ENCODE measurements at regions not wholly inside any gene's neighbourhood (a gene's known extent, or its start where the extent isn't known, plus 50 kb on each side); places are given as distances from the start of the nearest gene placed in this dataset.

DNA sequence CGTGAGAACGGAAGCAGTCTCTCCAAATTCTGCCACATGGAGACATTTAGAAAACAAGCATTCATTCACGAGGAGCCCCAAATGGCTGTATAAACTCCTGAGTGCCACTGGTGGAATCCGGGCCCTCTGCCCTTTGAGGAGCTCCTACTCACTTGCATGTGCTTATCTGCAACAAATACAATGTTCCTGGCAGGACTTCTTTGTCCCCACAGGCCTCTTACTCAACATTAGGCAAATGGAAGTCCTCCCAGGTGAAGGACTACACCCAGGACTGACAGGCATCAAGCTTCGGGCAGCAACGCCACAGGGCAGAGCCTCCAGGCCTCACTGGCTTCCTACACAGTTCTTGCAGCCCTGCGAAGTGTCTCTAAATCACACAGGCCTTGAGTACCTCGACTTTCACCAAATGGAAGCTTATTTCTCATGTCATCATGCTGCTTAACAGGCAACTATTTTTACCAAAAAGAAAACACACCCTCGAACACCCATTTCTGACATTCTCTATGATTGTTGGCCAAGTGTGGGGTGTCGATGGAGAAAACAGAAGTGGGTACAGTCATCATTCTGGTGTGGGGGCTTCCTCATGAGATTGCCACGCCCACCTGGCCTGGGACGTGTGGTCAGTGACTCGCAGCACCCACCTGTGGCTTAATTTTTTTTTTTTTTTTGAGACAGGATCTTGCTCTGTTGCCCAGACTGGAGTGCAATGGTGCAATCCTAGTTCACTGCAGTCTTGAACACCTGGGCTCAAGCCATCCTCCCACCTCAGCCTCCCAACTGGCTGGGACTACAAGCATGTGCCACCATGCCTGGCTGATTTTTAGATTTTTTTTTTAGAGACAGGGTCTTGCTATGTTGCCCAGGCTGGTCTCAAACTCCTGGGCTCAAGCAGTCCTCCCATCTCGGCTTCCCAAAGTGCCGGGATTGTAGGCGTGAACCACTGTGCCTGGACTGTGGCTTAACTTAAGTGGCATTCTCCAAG is 186.8 kb upstream of the GLI2 start:
- Histone ChIP-seq H3K18ac (ENCODE audit: low read length) (no peak overlapping the region), H2BK12ac (ENCODE audit: low read length) (no peak overlapping the region), H4K8ac (ENCODE audit: low read depth, low read length) (no peak overlapping the region), H3K9me3 (replicated peaks in 1 of 2; ENCODE audit: control insufficient read depth in 2 of 2, insufficient read depth in 1 of 2, low read depth in 1 of 2, low read length in 2 of 2) (no peaks in the 10 kb centered on the region), H2BK120ac (ENCODE audit: low read depth, low read length) (no peak overlapping the region), H3K36me3 (replicated peaks in 1 of 2; ENCODE audit: control insufficient read depth in 2 of 2, insufficient read depth in 2 of 2, low read length in 2 of 2) (no peaks in the 10 kb centered on the region), H3K4me1 (ENCODE audit: control insufficient read depth in 2 of 2, insufficient read depth in 1 of 2, low read depth in 1 of 2, low read length in 2 of 2) (peaks cover 0 to 5% of the 10 kb centered on the region in 2 donors), H3K4ac (ENCODE audit: low read length) (no peak overlapping the region), H3K27ac (replicated peaks; ENCODE audit: low read length) (no peak overlapping the region), H3K4me2 (ENCODE audit: insufficient read depth, low read length, poor library complexity, severe bottlenecking) (no peak overlapping the region), H2AFZ (ENCODE audit: low read length) (no peak overlapping the region), H2BK5ac (ENCODE audit: low read length) (no peak overlapping the region), H4K91ac (ENCODE audit: low read depth, low read length, poor library complexity) (no peak overlapping the region), H3K79me1 (ENCODE audit: low read depth, low read length) (no peaks in the 10 kb centered on the region), H3K23ac (ENCODE audit: low read depth, low read length, poor library complexity) (no peak overlapping the region), H2BK15ac (ENCODE audit: low read length) (no peak overlapping the region), H3K4me3 (ENCODE audit: low read length in 2 of 2) (no peak overlapping the region), H3K9ac (ENCODE audit: low read depth, low read length, poor library complexity) (no peak overlapping the region), H2AK5ac (ENCODE audit: low read depth, low read length) (no peak overlapping the region), H3K14ac (ENCODE audit: low read length) (no peak overlapping the region), H3K27me3 (ENCODE audit: control insufficient read depth in 3 of 3, insufficient read depth in 3 of 3, low read depth in 1 of 3, low read length in 3 of 3) (peaks cover 0 to 43% (median 13%) of the 10 kb centered on the region in 3 experiments)
- DNase-seq (ENCODE audit: low spot score) = no peak
- no CpG with 5 or more reads among the region's 16 CpGs for WGBS, 2 donors (ENCODE audit: extremely low coverage in 2 of 2, insufficient read length in 2 of 2, insufficient replicate concordance in 1 of 2)

DNA sequence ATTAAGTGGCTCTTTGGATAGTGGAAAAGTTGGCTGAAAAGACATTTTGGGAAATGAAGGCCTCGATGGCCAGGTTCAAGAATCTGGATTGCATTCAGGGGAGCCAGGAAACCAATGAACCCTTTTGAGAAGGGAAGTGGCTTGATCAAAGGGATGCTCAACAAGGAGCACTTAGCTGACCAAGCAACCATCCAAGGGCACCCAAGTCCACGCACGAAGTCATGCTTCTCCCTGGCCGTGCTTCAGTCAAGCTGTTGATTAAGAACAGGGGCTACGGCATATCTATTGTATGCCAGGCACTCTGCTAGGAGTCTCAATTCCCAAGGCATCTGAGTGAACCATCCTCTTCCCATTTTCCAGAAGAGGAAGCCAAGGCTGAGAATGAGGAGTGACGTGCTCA is 185.8 kb upstream of the GLI2 start:
- no peak overlapping the region for H2BK5ac ChIP-seq (ENCODE audit: low read length)
- H3K4ac ChIP-seq (ENCODE audit: low read length) = no peak overlapping the region
- H2BK12ac ChIP-seq (ENCODE audit: low read length) = no peak overlapping the region
- H3K27ac ChIP-seq (replicated peaks; ENCODE audit: low read length) = no peak overlapping the region
- no peak overlapping the region for H2BK120ac ChIP-seq (ENCODE audit: low read depth, low read length)
- peak overlapping the region; percentile 4 for H4K8ac ChIP-seq (ENCODE audit: low read depth, low read length)
- no peak overlapping the region for H2AK5ac ChIP-seq (ENCODE audit: low read depth, low read length)
- peaks cover 0 to 5% of the 10 kb centered on the region in 2 donors for H3K4me1 ChIP-seq (ENCODE audit: control insufficient read depth in 2 of 2, insufficient read depth in 1 of 2, low read depth in 1 of 2, low read length in 2 of 2)
- H4K91ac ChIP-seq (ENCODE audit: low read depth, low read length, poor library complexity) = no peak overlapping the region
- H3K36me3 ChIP-seq (replicated peaks in 1 of 2; ENCODE audit: control insufficient read depth in 2 of 2, insufficient read depth in 2 of 2, low read length in 2 of 2) = no peaks in the 10 kb centered on the region
- no peaks in the 10 kb centered on the region for H3K9me3 ChIP-seq (replicated peaks in 1 of 2; ENCODE audit: control insufficient read depth in 2 of 2, insufficient read depth in 1 of 2, low read depth in 1 of 2, low read length in 2 of 2)
- no peak for DNase-seq (ENCODE audit: low spot score)
- H3K9ac ChIP-seq (ENCODE audit: low read depth, low read length, poor library complexity) = no peak overlapping the region
- H3K4me3 ChIP-seq (ENCODE audit: low read length in 2 of 2) = no peak overlapping the region
- H2AFZ ChIP-seq (ENCODE audit: low read length) = no peak overlapping the region
- H3K4me2 ChIP-seq (ENCODE audit: insufficient read depth, low read length, poor library complexity, severe bottlenecking) = no peak overlapping the region
- H3K14ac ChIP-seq (ENCODE audit: low read length) = no peak overlapping the region
- H3K79me1 ChIP-seq (ENCODE audit: low read depth, low read length) = no peaks in the 10 kb centered on the region
- H2BK15ac ChIP-seq (ENCODE audit: low read length) = no peak overlapping the region
- H3K23ac ChIP-seq (ENCODE audit: low read depth, low read length, poor library complexity) = no peak overlapping the region
- H3K18ac ChIP-seq (ENCODE audit: low read length) = no peak overlapping the region
- no CpG with 5 or more reads among the region's 6 CpGs for WGBS, 2 donors (ENCODE audit: extremely low coverage in 2 of 2, insufficient read length in 2 of 2, insufficient replicate concordance in 1 of 2)
- peaks cover 0 to 35% (median 13%) of the 10 kb centered on the region in 3 experiments for H3K27me3 ChIP-seq (ENCODE audit: control insufficient read depth in 3 of 3, insufficient read depth in 3 of 3, low read depth in 1 of 3, low read length in 3 of 3)

DNA sequence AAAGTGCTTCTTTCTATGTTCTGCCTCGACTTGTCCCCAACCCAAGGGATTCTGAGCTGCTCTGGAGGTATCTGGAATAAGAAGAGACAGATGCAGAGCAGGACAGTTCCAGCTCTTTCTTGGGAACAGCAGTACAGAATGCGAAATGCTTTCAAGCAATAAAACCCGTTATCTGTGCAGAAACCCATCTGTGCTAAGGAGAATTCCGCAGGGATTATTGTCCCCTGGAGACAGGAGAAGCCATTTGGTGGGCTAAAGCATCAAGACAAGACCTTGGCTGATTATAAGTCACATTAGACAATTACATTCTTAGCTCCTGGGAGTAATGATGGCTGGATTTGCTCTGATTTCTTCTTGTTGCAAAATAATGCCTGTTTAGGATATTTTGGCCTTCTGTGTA is 185.4 kb upstream of the GLI2 start:
- Histone ChIP-seq H3K27ac (replicated peaks; ENCODE audit: low read length) (no peak overlapping the region), H3K18ac (ENCODE audit: low read length) (no peak overlapping the region), H2AK5ac (ENCODE audit: low read depth, low read length) (no peak overlapping the region), H3K9me3 (replicated peaks in 1 of 2; ENCODE audit: control insufficient read depth in 2 of 2, insufficient read depth in 1 of 2, low read depth in 1 of 2, low read length in 2 of 2) (no peaks in the 10 kb centered on the region), H3K4ac (ENCODE audit: low read length) (no peak overlapping the region), H3K4me1 (ENCODE audit: control insufficient read depth in 2 of 2, insufficient read depth in 1 of 2, low read depth in 1 of 2, low read length in 2 of 2) (peaks cover 0 to 5% of the 10 kb centered on the region in 2 donors), H3K23ac (ENCODE audit: low read depth, low read length, poor library complexity) (no peak overlapping the region), H2BK15ac (ENCODE audit: low read length) (no peak overlapping the region), H3K79me1 (ENCODE audit: low read depth, low read length) (no peaks in the 10 kb centered on the region), H3K27me3 (ENCODE audit: control insufficient read depth in 3 of 3, insufficient read depth in 3 of 3, low read depth in 1 of 3, low read length in 3 of 3) (peaks cover 0 to 35% (median 13%) of the 10 kb centered on the region in 3 experiments), H4K91ac (ENCODE audit: low read depth, low read length, poor library complexity) (no peak overlapping the region), H2BK12ac (ENCODE audit: low read length) (no peak overlapping the region), H4K8ac (ENCODE audit: low read depth, low read length) (peak overlapping the region; percentile 4), H2BK5ac (ENCODE audit: low read length) (no peak overlapping the region), H3K9ac (ENCODE audit: low read depth, low read length, poor library complexity) (no peak overlapping the region), H3K4me2 (ENCODE audit: insufficient read depth, low read length, poor library complexity, severe bottlenecking) (no peak overlapping the region), H2AFZ (ENCODE audit: low read length) (no peak overlapping the region), H3K36me3 (replicated peaks in 1 of 2; ENCODE audit: control insufficient read depth in 2 of 2, insufficient read depth in 2 of 2, low read length in 2 of 2) (no peaks in the 10 kb centered on the region), H2BK120ac (ENCODE audit: low read depth, low read length) (no peak overlapping the region), H3K4me3 (ENCODE audit: low read length in 2 of 2) (no peak overlapping the region), H3K14ac (ENCODE audit: low read length) (no peak overlapping the region)
- no CpG with 5 or more reads among the region's 4 CpGs for whole genome bisulfite sequencing, 2 donors (ENCODE audit: extremely low coverage in 2 of 2, insufficient read length in 2 of 2, insufficient replicate concordance in 1 of 2)
- no peak for DNase-seq (ENCODE audit: low spot score)

DNA sequence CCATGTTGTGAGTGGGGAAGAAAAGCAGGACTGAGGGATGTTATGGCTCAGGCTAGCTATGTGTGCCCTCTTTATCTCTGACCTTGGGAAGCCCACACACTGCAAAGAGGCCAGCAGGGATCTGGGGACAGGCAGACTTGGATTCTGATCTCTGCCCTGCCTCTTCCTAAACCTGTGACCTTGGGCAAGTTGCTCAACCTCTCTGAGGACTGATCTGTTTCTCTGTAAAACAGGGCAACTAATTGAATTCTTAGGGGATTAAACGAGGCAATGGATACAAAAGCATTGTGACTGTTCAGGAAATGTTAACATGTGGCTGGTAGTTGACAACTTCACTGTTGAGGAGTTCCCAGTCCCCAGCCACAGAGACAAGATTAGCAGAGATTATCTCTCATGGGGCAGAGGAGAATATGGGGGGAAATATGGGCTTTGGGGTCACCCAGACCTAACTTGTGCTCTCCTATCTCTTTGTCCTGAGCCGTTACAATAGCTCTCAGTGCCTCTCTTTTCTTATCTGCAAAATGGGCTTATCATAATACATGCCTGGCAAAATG is 184.7 kb upstream of the GLI2 start:
- Histone ChIP-seq H2AFZ (ENCODE audit: low read length) (no peak overlapping the region), H4K91ac (ENCODE audit: low read depth, low read length, poor library complexity) (no peak overlapping the region), H3K14ac (ENCODE audit: low read length) (no peak overlapping the region), H2BK15ac (ENCODE audit: low read length) (no peak overlapping the region), H3K4me1 (ENCODE audit: control insufficient read depth in 2 of 2, insufficient read depth in 1 of 2, low read depth in 1 of 2, low read length in 2 of 2) (peaks cover 0 to 4% of the 10 kb centered on the region in 2 donors), H3K27ac (replicated peaks; ENCODE audit: low read length) (no peak overlapping the region), H3K18ac (ENCODE audit: low read length) (no peak overlapping the region), H2AK5ac (ENCODE audit: low read depth, low read length) (no peak overlapping the region), H2BK5ac (ENCODE audit: low read length) (no peak overlapping the region), H3K79me1 (ENCODE audit: low read depth, low read length) (no peaks in the 10 kb centered on the region), H3K27me3 (ENCODE audit: control insufficient read depth in 3 of 3, insufficient read depth in 3 of 3, low read depth in 1 of 3, low read length in 3 of 3) (peaks cover 0 to 36% (median 13%) of the 10 kb centered on the region in 3 experiments), H3K4me2 (ENCODE audit: insufficient read depth, low read length, poor library complexity, severe bottlenecking) (no peak overlapping the region), H3K36me3 (replicated peaks in 1 of 2; ENCODE audit: control insufficient read depth in 2 of 2, insufficient read depth in 2 of 2, low read length in 2 of 2) (no peaks in the 10 kb centered on the region), H3K9ac (ENCODE audit: low read depth, low read length, poor library complexity) (no peak overlapping the region), H3K4me3 (ENCODE audit: low read length in 2 of 2) (no peak overlapping the region), H2BK120ac (ENCODE audit: low read depth, low read length) (no peak overlapping the region), H4K8ac (ENCODE audit: low read depth, low read length) (no peak overlapping the region), H3K9me3 (replicated peaks in 1 of 2; ENCODE audit: control insufficient read depth in 2 of 2, insufficient read depth in 1 of 2, low read depth in 1 of 2, low read length in 2 of 2) (no peaks in the 10 kb centered on the region), H2BK12ac (ENCODE audit: low read length) (no peak overlapping the region), H3K23ac (ENCODE audit: low read depth, low read length, poor library complexity) (no peak overlapping the region), H3K4ac (ENCODE audit: low read length) (no peak overlapping the region)
- DNase-seq (ENCODE audit: low spot score) = no peak
- no CpG with 5 or more reads among the region's 2 CpGs for WGBS, 2 donors (ENCODE audit: extremely low coverage in 2 of 2, insufficient read length in 2 of 2, insufficient replicate concordance in 1 of 2)

Measured in neuronal stem cell (in vitro differentiated cells).